PFSK-1 (cell line): ENCODE measurements at regions not wholly inside any gene's neighbourhood (a gene's known extent, or its start where the extent isn't known, plus 50 kb on each side); places are given as distances from the start of the nearest gene placed in this dataset.
A peak's percentile ranks its signal among the peaks of the same experiment; 100 is the strongest.

Experiments
- FOXP2 ChIP-seq: optimal IDR thresholded peaks from 2 replicates; pipeline ENCODE3; 2011; ENCODE audit warnings: borderline replicate concordance, control low read depth, inconsistent platforms; ENCODE audit not compliant: insufficient read depth; ENCODE audit errors: extremely low read length, extremely low read depth
- POLR2AphosphoS5 ChIP-seq: IDR thresholded peaks from 2 replicates; pipeline ENCODE4 v1.6.1; 2012; ENCODE audit warnings: low read depth, mild to moderate bottlenecking, control low read depth, low read length, moderate library complexity
- SIN3A ChIP-seq: IDR thresholded peaks from 2 replicates; pipeline ENCODE4 v1.6.1; 2012; ENCODE audit warnings: mild to moderate bottlenecking, low read length, moderate library complexity, borderline replicate concordance; ENCODE audit not compliant: insufficient read depth
- TAF1 ChIP-seq: IDR thresholded peaks from 2 replicates; pipeline ENCODE4 v1.6.1; 2012; ENCODE audit warnings: low read length, control low read depth, borderline replicate concordance; ENCODE audit not compliant: insufficient read depth
- TF ChIP-seq, protein P1 (sequence below), 2 experiments: IDR thresholded peaks; 2 replicates each; pipeline versions ENCODE4 v1.6.1 to v1.8.0; 2011 to 2012; ENCODE audit warnings: low read depth in 2 of 2, low read length in 2 of 2, control low read depth in 1 of 2, inconsistent platforms in 1 of 2, mild to moderate bottlenecking in 1 of 2, moderate library complexity in 1 of 2; ENCODE audit not compliant: insufficient read depth in 1 of 2

GRCh38 chr1:238439511-238439910 is 548.8 kb upstream of the ZP4 start:
- no peak for TF ChIP-seq FOXP2
- no peak for TF ChIP-seq POLR2AphosphoS5
- TF ChIP-seq, protein P1, sequence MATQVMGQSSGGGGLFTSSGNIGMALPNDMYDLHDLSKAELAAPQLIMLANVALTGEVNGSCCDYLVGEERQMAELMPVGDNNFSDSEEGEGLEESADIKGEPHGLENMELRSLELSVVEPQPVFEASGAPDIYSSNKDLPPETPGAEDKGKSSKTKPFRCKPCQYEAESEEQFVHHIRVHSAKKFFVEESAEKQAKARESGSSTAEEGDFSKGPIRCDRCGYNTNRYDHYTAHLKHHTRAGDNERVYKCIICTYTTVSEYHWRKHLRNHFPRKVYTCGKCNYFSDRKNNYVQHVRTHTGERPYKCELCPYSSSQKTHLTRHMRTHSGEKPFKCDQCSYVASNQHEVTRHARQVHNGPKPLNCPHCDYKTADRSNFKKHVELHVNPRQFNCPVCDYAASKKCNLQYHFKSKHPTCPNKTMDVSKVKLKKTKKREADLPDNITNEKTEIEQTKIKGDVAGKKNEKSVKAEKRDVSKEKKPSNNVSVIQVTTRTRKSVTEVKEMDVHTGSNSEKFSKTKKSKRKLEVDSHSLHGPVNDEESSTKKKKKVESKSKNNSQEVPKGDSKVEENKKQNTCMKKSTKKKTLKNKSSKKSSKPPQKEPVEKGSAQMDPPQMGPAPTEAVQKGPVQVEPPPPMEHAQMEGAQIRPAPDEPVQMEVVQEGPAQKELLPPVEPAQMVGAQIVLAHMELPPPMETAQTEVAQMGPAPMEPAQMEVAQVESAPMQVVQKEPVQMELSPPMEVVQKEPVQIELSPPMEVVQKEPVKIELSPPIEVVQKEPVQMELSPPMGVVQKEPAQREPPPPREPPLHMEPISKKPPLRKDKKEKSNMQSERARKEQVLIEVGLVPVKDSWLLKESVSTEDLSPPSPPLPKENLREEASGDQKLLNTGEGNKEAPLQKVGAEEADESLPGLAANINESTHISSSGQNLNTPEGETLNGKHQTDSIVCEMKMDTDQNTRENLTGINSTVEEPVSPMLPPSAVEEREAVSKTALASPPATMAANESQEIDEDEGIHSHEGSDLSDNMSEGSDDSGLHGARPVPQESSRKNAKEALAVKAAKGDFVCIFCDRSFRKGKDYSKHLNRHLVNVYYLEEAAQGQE (IDR thresholded peaks at IDR 0.05; ENCODE audit: insufficient read depth in 1 of 2, low read depth in 2 of 2, low read length in 2 of 2), result no peak
- no peak for TF ChIP-seq SIN3A
- no peak for TF ChIP-seq TAF1

GRCh38 chr1:238438311-238439270 is 547.9 kb upstream of the ZP4 start:
- no peak for TF ChIP-seq FOXP2
- TF ChIP-seq SIN3A, result no peak
- no peak for TF ChIP-seq TAF1
- TF ChIP-seq, protein P1 (IDR thresholded peaks at IDR 0.05; ENCODE audit: insufficient read depth in 1 of 2, low read depth in 2 of 2, low read length in 2 of 2), result no peak
- TF ChIP-seq POLR2AphosphoS5, result no peak

DNA sequence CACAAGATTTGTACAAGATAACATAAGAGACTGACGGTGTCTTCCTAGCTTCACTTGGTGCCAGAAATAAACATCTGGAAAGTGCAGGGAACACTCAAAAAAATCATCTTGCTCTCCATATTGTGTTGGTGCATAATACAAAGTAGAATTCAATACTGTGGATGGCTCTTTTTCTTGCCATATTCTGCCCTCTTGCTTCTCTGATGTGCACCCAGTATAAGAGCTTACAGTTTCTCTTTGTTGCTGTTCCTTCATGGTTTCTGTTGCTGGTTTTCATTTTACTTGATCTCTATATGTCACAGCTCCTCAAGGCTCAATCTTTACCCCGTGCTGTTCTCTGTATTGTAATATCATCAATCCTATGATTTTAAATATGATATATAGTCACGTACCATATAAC is 528.5 kb upstream of the ZP4 start:
- TF ChIP-seq POLR2AphosphoS5 (no peak), SIN3A (no peak), FOXP2 (no peak), TAF1 (no peak)
- TF ChIP-seq, protein P1 (IDR thresholded peaks at IDR 0.05; ENCODE audit: insufficient read depth in 1 of 2, low read depth in 2 of 2, low read length in 2 of 2), result no peak

GRCh38 chr1:238409932-238410331 is 519.2 kb upstream of the ZP4 start:
- TF ChIP-seq FOXP2 (no peak), POLR2AphosphoS5 (peak; percentile 75), TAF1 (peak; percentile 54; the same call in 1 of the 2 replicates), SIN3A (peak; percentile 58; the same call in 1 of the 2 replicates)
- TF ChIP-seq, protein P1 (IDR thresholded peaks at IDR 0.05; ENCODE audit: insufficient read depth in 1 of 2, low read depth in 2 of 2, low read length in 2 of 2), result peak in 1 of 2 experiments; percentile 67; a peak in 2 of 4 replicates
